SK-N-SH treated with all-trans-retinoic acid at 6 μM for 48 hours (cell line): ENCODE measurements at regions not wholly inside any gene's neighbourhood (a gene's known extent, or its start where the extent isn't known, plus 50 kb on each side); places are given as distances from the start of the nearest gene placed in this dataset.
"Not testable (repeated sequence)": the region's sequence is repeated elsewhere in the genome, so short reads cannot be mapped to it uniquely, and the experiment has no call there.

Experiments
- ATAC-seq: fragments of 200-7000 bp; cut with Tn5 transposase; 3 replicates; pipeline ENCODE4 v1.9.1; 2020; ENCODE audit warnings: mild to moderate bottlenecking, moderate library complexity
- ARNTL ChIP-seq: fragments of 450-650 bp; formaldehyde crosslinking; IDR thresholded peaks from 2 replicates; pipeline ENCODE4 v1.5.0; 2020; ENCODE audit warnings: low read depth, mild to moderate bottlenecking, moderate library complexity, borderline replicate concordance
- BACH2 ChIP-seq: fragments of 250-450 bp; sonication (Bioruptor Pico); IDR thresholded peaks from 2 replicates; pipeline ENCODE4 v1.9.0; 2021; ENCODE audit warnings: mild to moderate bottlenecking, borderline replicate concordance
- GLIS3 ChIP-seq: fragments of 250-450 bp; sonication (Bioruptor Pico); IDR thresholded peaks from 2 replicates; pipeline ENCODE4 v1.5.0; 2020; ENCODE audit warnings: mild to moderate bottlenecking, moderate library complexity
- ISL1 ChIP-seq: fragments of 250-450 bp; sonication (Bioruptor Pico); IDR thresholded peaks from 2 replicates; pipeline ENCODE4 v2.1.2; 2022; ENCODE audit warnings: mild to moderate bottlenecking, moderate library complexity
- OSR1 ChIP-seq: fragments of 250-450 bp; sonication (Bioruptor Pico); IDR thresholded peaks from 2 replicates; pipeline ENCODE4 v1.8.0; 2022; ENCODE audit warnings: moderate library complexity, mild to moderate bottlenecking, inconsistent platforms
- PATZ1 ChIP-seq: fragments of 250-450 bp; sonication (Bioruptor Pico); IDR thresholded peaks from 2 replicates; pipeline ENCODE4 v1.8.0; 2020; ENCODE audit warnings: mild to moderate bottlenecking, moderate library complexity, borderline replicate concordance
- PPARA ChIP-seq: fragments of 250-450 bp; sonication (Bioruptor Pico); IDR thresholded peaks from 2 replicates; pipeline ENCODE4 v1.5.0; 2020; ENCODE audit warnings: mild to moderate bottlenecking, borderline replicate concordance
- RARB ChIP-seq: fragments of 250-450 bp; sonication (Bioruptor Pico); IDR thresholded peaks from 2 replicates; pipeline ENCODE4 v1.8.0; 2021; ENCODE audit warnings: mild to moderate bottlenecking, moderate library complexity
- SNAI2 ChIP-seq: fragments of 250-450 bp; sonication (Bioruptor Pico); IDR thresholded peaks from 2 replicates; pipeline ENCODE4 v1.5.0; 2020; ENCODE audit warnings: mild to moderate bottlenecking, moderate library complexity
- TOX ChIP-seq: fragments of 250-450 bp; sonication (Bioruptor Pico); IDR thresholded peaks from 2 replicates; pipeline ENCODE4 v1.8.0; 2021; ENCODE audit warnings: mild to moderate bottlenecking, moderate library complexity, borderline replicate concordance
- ZC3H10 ChIP-seq: fragments of 250-450 bp; sonication (Bioruptor Pico); IDR thresholded peaks from 2 replicates; pipeline ENCODE4 v1.5.1; 2021; ENCODE audit warnings: mild to moderate bottlenecking, moderate library complexity
- ZFP3 ChIP-seq: fragments of 250-450 bp; sonication (Bioruptor Pico); IDR thresholded peaks from 2 replicates; pipeline ENCODE4 v1.5.0; 2020; ENCODE audit warnings: mild to moderate bottlenecking, moderate library complexity
- ZNF565 ChIP-seq: fragments of 450-650 bp; formaldehyde crosslinking; conservative IDR thresholded peaks from 2 replicates; pipeline ENCODE4 v1.5.0; 2020; ENCODE audit warnings: low read depth, mild to moderate bottlenecking, moderate library complexity
- ZNF70 ChIP-seq: fragments of 450-650 bp; formaldehyde crosslinking; IDR thresholded peaks from 2 replicates; pipeline ENCODE4 v1.5.0; 2020; ENCODE audit warnings: mild to moderate bottlenecking, moderate library complexity
- ZNF8 ChIP-seq: fragments of 450-650 bp; formaldehyde crosslinking; IDR thresholded peaks from 2 replicates; pipeline ENCODE4 v1.5.0; 2020; ENCODE audit warnings: mild to moderate bottlenecking, moderate library complexity
- TF ChIP-seq, protein P1 (sequence below): fragments of 250-450 bp; sonication (Bioruptor Pico); IDR thresholded peaks from 2 replicates; pipeline ENCODE4 v1.5.0; 2020; ENCODE audit warnings: mild to moderate bottlenecking, moderate library complexity
- TF ChIP-seq, protein P2 (sequence below): fragments of 250-450 bp; sonication (Bioruptor Pico); IDR thresholded peaks from 2 replicates; pipeline ENCODE4 v1.5.1; 2021; ENCODE audit warnings: mild to moderate bottlenecking, moderate library complexity

DNA sequence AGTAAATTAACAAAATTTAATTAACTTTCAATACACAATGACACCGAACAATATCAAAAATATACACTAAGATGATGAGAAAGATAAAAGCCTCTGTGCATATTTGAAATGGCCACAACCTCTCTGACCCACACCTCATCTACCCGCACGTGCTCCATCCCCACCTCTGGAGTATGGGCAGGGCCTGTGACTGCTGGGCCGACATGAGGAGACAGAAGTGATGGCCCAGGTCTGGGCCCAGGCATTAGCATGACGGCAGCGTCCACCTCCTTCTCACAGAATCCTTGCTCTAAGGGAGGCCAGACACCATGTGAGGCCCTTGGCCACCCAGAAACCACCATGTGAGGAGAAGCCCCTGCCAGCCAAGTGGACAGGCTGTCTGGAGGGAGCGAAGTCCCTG, 122.1 kb upstream of the RNF32 start:
- no peak for TF ChIP-seq PPARA
- no peak for TF ChIP-seq BACH2 (CRISPR knock-in tag)
- TF ChIP-seq, protein P1, sequence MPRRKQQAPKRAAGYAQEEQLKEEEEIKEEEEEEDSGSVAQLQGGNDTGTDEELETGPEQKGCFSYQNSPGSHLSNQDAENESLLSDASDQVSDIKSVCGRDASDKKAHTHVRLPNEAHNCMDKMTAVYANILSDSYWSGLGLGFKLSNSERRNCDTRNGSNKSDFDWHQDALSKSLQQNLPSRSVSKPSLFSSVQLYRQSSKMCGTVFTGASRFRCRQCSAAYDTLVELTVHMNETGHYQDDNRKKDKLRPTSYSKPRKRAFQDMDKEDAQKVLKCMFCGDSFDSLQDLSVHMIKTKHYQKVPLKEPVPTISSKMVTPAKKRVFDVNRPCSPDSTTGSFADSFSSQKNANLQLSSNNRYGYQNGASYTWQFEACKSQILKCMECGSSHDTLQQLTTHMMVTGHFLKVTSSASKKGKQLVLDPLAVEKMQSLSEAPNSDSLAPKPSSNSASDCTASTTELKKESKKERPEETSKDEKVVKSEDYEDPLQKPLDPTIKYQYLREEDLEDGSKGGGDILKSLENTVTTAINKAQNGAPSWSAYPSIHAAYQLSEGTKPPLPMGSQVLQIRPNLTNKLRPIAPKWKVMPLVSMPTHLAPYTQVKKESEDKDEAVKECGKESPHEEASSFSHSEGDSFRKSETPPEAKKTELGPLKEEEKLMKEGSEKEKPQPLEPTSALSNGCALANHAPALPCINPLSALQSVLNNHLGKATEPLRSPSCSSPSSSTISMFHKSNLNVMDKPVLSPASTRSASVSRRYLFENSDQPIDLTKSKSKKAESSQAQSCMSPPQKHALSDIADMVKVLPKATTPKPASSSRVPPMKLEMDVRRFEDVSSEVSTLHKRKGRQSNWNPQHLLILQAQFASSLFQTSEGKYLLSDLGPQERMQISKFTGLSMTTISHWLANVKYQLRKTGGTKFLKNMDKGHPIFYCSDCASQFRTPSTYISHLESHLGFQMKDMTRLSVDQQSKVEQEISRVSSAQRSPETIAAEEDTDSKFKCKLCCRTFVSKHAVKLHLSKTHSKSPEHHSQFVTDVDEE (CRISPR knock-in tag), result no peak
- no peak for TF ChIP-seq GLIS3
- TF ChIP-seq, protein P2, sequence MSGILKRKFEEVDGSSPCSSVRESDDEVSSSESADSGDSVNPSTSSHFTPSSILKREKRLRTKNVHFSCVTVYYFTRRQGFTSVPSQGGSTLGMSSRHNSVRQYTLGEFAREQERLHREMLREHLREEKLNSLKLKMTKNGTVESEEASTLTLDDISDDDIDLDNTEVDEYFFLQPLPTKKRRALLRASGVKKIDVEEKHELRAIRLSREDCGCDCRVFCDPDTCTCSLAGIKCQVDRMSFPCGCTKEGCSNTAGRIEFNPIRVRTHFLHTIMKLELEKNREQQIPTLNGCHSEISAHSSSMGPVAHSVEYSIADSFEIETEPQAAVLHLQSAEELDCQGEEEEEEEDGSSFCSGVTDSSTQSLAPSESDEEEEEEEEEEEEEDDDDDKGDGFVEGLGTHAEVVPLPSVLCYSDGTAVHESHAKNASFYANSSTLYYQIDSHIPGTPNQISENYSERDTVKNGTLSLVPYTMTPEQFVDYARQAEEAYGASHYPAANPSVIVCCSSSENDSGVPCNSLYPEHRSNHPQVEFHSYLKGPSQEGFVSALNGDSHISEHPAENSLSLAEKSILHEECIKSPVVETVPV, result no peak
- TF ChIP-seq ZFP3, result no peak
- TF ChIP-seq ZC3H10, result no peak
- ATAC-seq, result no peak

- not testable (repeated sequence) for ATAC-seq
These were observed 122.7 kb upstream of the RNF32 start for GRCh38 chr7:156517858-156518257.

DNA sequence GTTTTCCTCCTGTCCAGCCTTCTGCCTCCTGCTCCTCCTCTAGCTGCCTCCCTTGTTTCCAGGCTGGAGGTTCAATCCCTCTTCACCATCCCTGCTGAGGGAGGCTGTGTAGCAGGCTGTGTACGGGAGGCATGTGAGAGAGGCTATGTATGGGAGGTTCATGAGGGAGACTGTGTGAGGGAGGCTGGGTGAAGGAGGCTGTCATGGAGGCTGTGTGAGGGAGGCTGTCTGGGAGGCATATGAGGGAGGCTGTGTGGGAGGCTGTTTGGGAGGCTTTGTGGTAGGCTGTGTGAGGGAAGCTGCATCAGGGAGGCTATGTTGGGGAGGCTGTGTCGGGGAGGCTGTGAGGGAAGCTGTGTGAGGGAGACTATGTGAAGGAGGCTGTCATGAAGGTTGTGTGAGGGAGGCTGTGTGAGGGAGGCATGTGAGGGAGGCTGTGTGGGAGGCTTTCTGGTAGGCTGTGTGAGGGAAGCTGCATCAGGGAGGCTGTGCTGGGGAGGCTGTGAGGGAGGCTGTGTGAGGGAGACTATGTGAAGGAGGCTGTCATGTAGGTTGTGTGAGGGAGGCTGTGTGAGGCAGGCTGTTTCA, 123.7 kb upstream of the RNF32 start:
- TF ChIP-seq PATZ1 (no peak), ARNTL (CRISPR knock-in tag) (no peak), PPARA (no peak), OSR1 (CRISPR knock-in tag) (no peak), SNAI2 (no peak), GLIS3 (no peak), RARB (no peak), ZNF8 (CRISPR knock-in tag) (no peak), ISL1 (CRISPR knock-in tag) (no peak), TOX (no peak), ZNF565 (no peak)
- TF ChIP-seq, protein P2, result no peak
- TF ChIP-seq, protein P1 (CRISPR knock-in tag), result no peak
- ATAC-seq, result no peak

- ATAC-seq, result no peak
- TF ChIP-seq RARB (no peak), ZC3H10 (no peak), PATZ1 (no peak), OSR1 (CRISPR knock-in tag) (no peak), TOX (no peak), BACH2 (CRISPR knock-in tag) (no peak), ZNF8 (CRISPR knock-in tag) (no peak), GLIS3 (no peak), ZNF565 (no peak), ZNF70 (CRISPR knock-in tag) (no peak)
- TF ChIP-seq, protein P1 (CRISPR knock-in tag), result no peak
These were observed 124.4 kb upstream of the RNF32 start for GRCh38 chr7:156515911-156516790.
